H9 (cell line): ENCODE measurements at regions not wholly inside any gene's neighbourhood (a gene's known extent, or its start where the extent isn't known, plus 50 kb on each side); places are given as distances from the start of the nearest gene placed in this dataset.

Experiments used
- DNase-seq: peaks from one replicate; pipeline ENCODE4 v3.0.0-alpha.2; 2017
- H2AFZ ChIP-seq: one replicate; pipeline ENCODE4 v1.6.1; 2013; ENCODE audit warnings: mild to moderate bottlenecking, low read length, control low read depth, moderate library complexity
- H2AK5ac ChIP-seq: 2 replicates; pipeline ENCODE4 v1.6.1; 2013; ENCODE audit warnings: low read length, control low read depth, mixed read lengths; ENCODE audit not compliant: insufficient read length
- H2BK120ac ChIP-seq: one replicate; pipeline ENCODE4 v1.6.1; 2013; ENCODE audit warnings: low read depth, mild to moderate bottlenecking, low read length, control low read depth, inconsistent platforms; ENCODE audit not compliant: poor library complexity, severe bottlenecking
- H2BK12ac ChIP-seq: 2 replicates; pipeline ENCODE4 v1.6.1; 2013; ENCODE audit warnings: low read length, control low read depth, mixed read lengths, low read depth; ENCODE audit not compliant: insufficient read length
- H2BK15ac ChIP-seq: 2 replicates; pipeline ENCODE4 v1.6.1; 2013; ENCODE audit warnings: low read depth, low read length, control low read depth
- H2BK20ac ChIP-seq: one replicate; pipeline ENCODE4 v1.6.1; 2013; ENCODE audit warnings: low read depth, mild to moderate bottlenecking, low read length, control low read depth, inconsistent platforms; ENCODE audit not compliant: poor library complexity, severe bottlenecking
- H2BK5ac ChIP-seq: 2 replicates; pipeline ENCODE4 v1.6.1; 2013; ENCODE audit warnings: low read length, control low read depth, mixed read lengths; ENCODE audit not compliant: insufficient read length
- H3K14ac ChIP-seq: 2 replicates; pipeline ENCODE4 v1.6.1; 2013; ENCODE audit warnings: low read length, control low read depth; ENCODE audit not compliant: insufficient read depth
- H3K18ac ChIP-seq: 2 replicates; pipeline ENCODE4 v1.6.1; 2013; ENCODE audit warnings: low read depth, mild to moderate bottlenecking, mixed read lengths, low read length, control low read depth; ENCODE audit not compliant: insufficient read length
- H3K23ac ChIP-seq: 2 replicates; pipeline ENCODE4 v1.6.1; 2013; ENCODE audit warnings: low read length, control low read depth, mixed read lengths, low read depth; ENCODE audit not compliant: insufficient read length
- H3K23me2 ChIP-seq: 2 replicates; pipeline ENCODE4 v1.6.1; 2013; ENCODE audit warnings: low read depth, mild to moderate bottlenecking, mixed read lengths, low read length, control low read depth; ENCODE audit not compliant: insufficient read length, poor library complexity, severe bottlenecking
- H3K27ac ChIP-seq: 2 replicates; pipeline ENCODE4 v1.5.1; 2013; ENCODE audit warnings: low read length, control low read depth, mixed read lengths, low read depth; ENCODE audit not compliant: insufficient read length
- H3K27me3 ChIP-seq: 2 replicates; pipeline ENCODE4 v1.6.1; 2013; ENCODE audit warnings: low read length, control low read depth, inconsistent platforms; ENCODE audit not compliant: insufficient read depth
- H3K4ac ChIP-seq: 2 replicates; pipeline ENCODE4 v1.6.1; 2013; ENCODE audit warnings: low read depth, mild to moderate bottlenecking, control low read depth, inconsistent platforms, low read length, moderate library complexity
- H3K4me1 ChIP-seq: 2 replicates; pipeline ENCODE4 v1.6.1; 2013; ENCODE audit warnings: low read length, control low read depth, inconsistent platforms; ENCODE audit not compliant: insufficient read depth
- H3K4me2 ChIP-seq: 2 replicates; pipeline ENCODE4 v1.6.1; 2013; ENCODE audit warnings: low read length, control low read depth, mixed read lengths; ENCODE audit not compliant: insufficient read length, insufficient read depth
- H3K56ac ChIP-seq: 2 replicates; pipeline ENCODE4 v1.6.1; 2013; ENCODE audit warnings: low read depth, mild to moderate bottlenecking, mixed read lengths, low read length, control low read depth; ENCODE audit not compliant: insufficient read length
- H3K79me1 ChIP-seq: 2 replicates; pipeline ENCODE4 v1.6.1; 2013; ENCODE audit warnings: low read depth, mild to moderate bottlenecking, moderate library complexity, low read length, control low read depth, inconsistent platforms; ENCODE audit not compliant: insufficient read depth, poor library complexity, severe bottlenecking
- H3K79me2 ChIP-seq: 2 replicates; pipeline ENCODE4 v1.6.1; 2013; ENCODE audit warnings: low read length, control low read depth, inconsistent platforms; ENCODE audit not compliant: insufficient read depth
- H3K9ac ChIP-seq: 2 replicates; pipeline ENCODE4 v1.6.1; 2013; ENCODE audit warnings: low read length, control low read depth, mixed read lengths; ENCODE audit not compliant: insufficient read length; ENCODE audit errors: extremely low read depth
- H3K9me3 ChIP-seq: one replicate; pipeline ENCODE4 v1.6.1; 2013; ENCODE audit warnings: low read depth, low read length, inconsistent platforms; ENCODE audit not compliant: control insufficient read depth
- H3T11ph ChIP-seq: one replicate; pipeline ENCODE4 v1.6.1; 2013; ENCODE audit warnings: mild to moderate bottlenecking, low read length, control low read depth, inconsistent platforms
- H4K20me1 ChIP-seq: one replicate; pipeline ENCODE4 v1.6.1; 2013; ENCODE audit not compliant: control insufficient read depth, insufficient read length, insufficient read depth
- H4K5ac ChIP-seq: 2 replicates; pipeline ENCODE4 v1.6.1; 2013; ENCODE audit warnings: low read depth, mild to moderate bottlenecking, mixed read lengths, low read length, control low read depth; ENCODE audit not compliant: insufficient read length
- H4K8ac ChIP-seq: replicated peaks from 2 replicates; pipeline ENCODE4 v1.6.1; 2013; ENCODE audit warnings: low read length, control low read depth, mixed read lengths, low read depth; ENCODE audit not compliant: insufficient read length
- H4K91ac ChIP-seq: 2 replicates; pipeline ENCODE4 v1.6.1; 2013; ENCODE audit warnings: low read depth, mild to moderate bottlenecking, moderate library complexity, mixed read lengths, low read length, control low read depth; ENCODE audit not compliant: insufficient read length
- H3K27ac Mint-ChIP-seq, 3 experiments: 2 replicates in 2 of 3; 3 replicates in 1 of 3; pipeline ENCODE4 v1.8.0; 2020 to 2021; ENCODE audit warnings: mixed read lengths in 3 of 3, mild to moderate bottlenecking in 1 of 3, moderate library complexity in 1 of 3
- H3K27me3 Mint-ChIP-seq: 2 replicates; pipeline ENCODE4 v1.8.0; 2021; ENCODE audit warnings: low read depth, mild to moderate bottlenecking, moderate library complexity, mixed read lengths
- H3K36me3 Mint-ChIP-seq, 3 experiments: 2 replicates in 2 of 3; 3 replicates in 1 of 3; pipeline ENCODE4 v1.8.0; 2020 to 2021; ENCODE audit warnings: low read depth in 3 of 3, mixed read lengths in 3 of 3; ENCODE audit not compliant: insufficient read depth in 1 of 3
- H3K4me1 Mint-ChIP-seq, 2 experiments: 2 replicates each; pipeline ENCODE4 v1.8.0; 2020; ENCODE audit warnings: mixed read lengths in 2 of 2
- H3K4me3 Mint-ChIP-seq, 2 experiments: 2 replicates in 1 of 2; 3 replicates in 1 of 2; pipeline ENCODE4 v1.8.0; 2020 to 2021; ENCODE audit warnings: mild to moderate bottlenecking in 2 of 2, mixed read lengths in 2 of 2, moderate library complexity in 1 of 2
- H3K9me3 Mint-ChIP-seq, 2 experiments: 2 replicates in 1 of 2; 3 replicates in 1 of 2; pipeline ENCODE4 v1.8.0; 2020; ENCODE audit warnings: mild to moderate bottlenecking in 2 of 2, mixed read lengths in 2 of 2, moderate library complexity in 1 of 2
- CTCF ChIP-seq: fragments of 200-600 bp; sonication (generic); conservative IDR thresholded peaks from 3 replicates; pipeline ENCODE4 v1.8.0; 2021; ENCODE audit warnings: antibody characterized with exemption, mild to moderate bottlenecking
- WGBS: extraction: QIAGEN DNeasy Blood & Tissue Kit; methylation state at CpG from one replicate; pipeline ENCODE4 v1.1.7; 2013; ENCODE audit warnings: missing lambda C conversion rate, low lambda C conversion rate, mixed read lengths; ENCODE audit not compliant: insufficient read length; ENCODE audit errors: extremely low coverage; 5-methylcytosine and 5-hydroxymethylcytosine counted together

GRCh38 chr12:76694369-76694768, 69.5 kb upstream of the ZDHHC17 start:
- Mint-ChIP-seq H3K9me3 (no peaks in the 10 kb centered on the region; a peak in 1 of 5 replicates), H3K27me3 (no peaks in the 10 kb centered on the region; the same call in none of the 2 replicates), H3K4me3 (no peak overlapping the region), H3K4me1 (peaks cover 39% of the 10 kb centered on the region in 2 experiments), H3K36me3 (no peaks in the 10 kb centered on the region; a peak in 1 of 7 replicates), H3K27ac (no peak overlapping the region; a peak in 1 of 7 replicates)
- H3K14ac ChIP-seq: no peak overlapping the region
- no CpG with 5 or more reads among the region's 7 CpGs for WGBS
- no peak overlapping the region for H2BK15ac ChIP-seq
- H2BK12ac ChIP-seq: no peak overlapping the region
- H3K79me2 ChIP-seq: no peaks in the 10 kb centered on the region
- H3K9ac ChIP-seq: no peak overlapping the region
- no peak overlapping the region for H3K56ac ChIP-seq
- no peak overlapping the region for H3K4me2 ChIP-seq
- H3K27ac ChIP-seq: no peak overlapping the region
- H4K8ac ChIP-seq: no peak overlapping the region
- H3K79me1 ChIP-seq: no peaks in the 10 kb centered on the region
- H2AK5ac ChIP-seq: no peak overlapping the region
- no peaks in the 10 kb centered on the region for H4K20me1 ChIP-seq
- H2BK5ac ChIP-seq: no peak overlapping the region
- no peaks in the 10 kb centered on the region; the same call in 1 of the 2 replicates for H3K4me1 ChIP-seq
- TF ChIP-seq CTCF: no peak
- no peaks in the 10 kb centered on the region for H3K27me3 ChIP-seq
- no peak overlapping the region for H2BK120ac ChIP-seq
- no peak overlapping the region for H4K5ac ChIP-seq
- H3K23me2 ChIP-seq: no peaks in the 10 kb centered on the region
- H3K18ac ChIP-seq: no peak overlapping the region
- no peak overlapping the region for H3T11ph ChIP-seq
- no peak overlapping the region for H3K23ac ChIP-seq
- DNase-seq: no peak
- no peaks in the 10 kb centered on the region for H3K9me3 ChIP-seq
- H2AFZ ChIP-seq: no peak overlapping the region
- no peak overlapping the region for H2BK20ac ChIP-seq
- no peak overlapping the region for H4K91ac ChIP-seq
- H3K4ac ChIP-seq: no peak overlapping the region
